ENCODE measurements at regions not wholly inside any gene's neighbourhood (a gene's known extent, or its start where the extent isn't known, plus 50 kb on each side); places are given as distances from the start of the nearest gene placed in this dataset.

- TF ChIP-seq CTCF (IDR thresholded peaks at IDR 0.05; ENCODE audit: partially characterized antibody, unreplicated experiment) = no peak
- no peaks in the 10 kb centered on the region for H3K27me3 Mint-ChIP-seq (ENCODE audit: unreplicated experiment)
- DNase-seq = no peak
- H3K4me1 Mint-ChIP-seq (ENCODE audit: low read depth, unreplicated experiment) = peaks cover 5% of the 10 kb centered on the region
- no peak overlapping the region for H3K4me3 Mint-ChIP-seq (ENCODE audit: unreplicated experiment)
- H3K9me3 Mint-ChIP-seq (ENCODE audit: unreplicated experiment) = peaks cover 3% of the 10 kb centered on the region
- no peaks in the 10 kb centered on the region for H3K36me3 Mint-ChIP-seq (ENCODE audit: unreplicated experiment)
- no peak overlapping the region for H3K27ac Mint-ChIP-seq (ENCODE audit: unreplicated experiment)
These were observed 105.3 kb upstream of the NKX1-1 start for GRCh38 chr4:1511441-1512041.

GRCh38 chr4:1510931-1511330 lies 104.7 kb upstream of the NKX1-1 start:
- peaks cover 5% of the 10 kb centered on the region for H3K4me1 Mint-ChIP-seq (ENCODE audit: low read depth, unreplicated experiment)
- no peaks in the 10 kb centered on the region for H3K36me3 Mint-ChIP-seq (ENCODE audit: unreplicated experiment)
- DNase-seq = no peak
- TF ChIP-seq CTCF (IDR thresholded peaks at IDR 0.05; ENCODE audit: partially characterized antibody, unreplicated experiment) = no peak
- no peak overlapping the region for H3K4me3 Mint-ChIP-seq (ENCODE audit: unreplicated experiment)
- H3K9me3 Mint-ChIP-seq (ENCODE audit: unreplicated experiment) = peaks cover 3% of the 10 kb centered on the region
- no peak overlapping the region for H3K27ac Mint-ChIP-seq (ENCODE audit: unreplicated experiment)
- H3K27me3 Mint-ChIP-seq (ENCODE audit: unreplicated experiment) = no peaks in the 10 kb centered on the region

GRCh38 chr4:1509366-1509765 lies 103.1 kb upstream of the NKX1-1 start:
- Mint-ChIP-seq H3K36me3 (ENCODE audit: unreplicated experiment) (no peaks in the 10 kb centered on the region), H3K4me3 (ENCODE audit: unreplicated experiment) (no peak overlapping the region), H3K27me3 (ENCODE audit: unreplicated experiment) (no peaks in the 10 kb centered on the region), H3K27ac (ENCODE audit: unreplicated experiment) (no peak overlapping the region), H3K4me1 (ENCODE audit: low read depth, unreplicated experiment) (peaks cover 5% of the 10 kb centered on the region), H3K9me3 (ENCODE audit: unreplicated experiment) (peaks cover 3% of the 10 kb centered on the region)
- TF ChIP-seq CTCF (IDR thresholded peaks at IDR 0.05; ENCODE audit: partially characterized antibody, unreplicated experiment) = no peak
- DNase-seq = no peak

GRCh38 chr4:1508161-1509160 lies 102.2 kb upstream of the NKX1-1 start:
- peaks cover 3% of the 10 kb centered on the region for H3K9me3 Mint-ChIP-seq (ENCODE audit: unreplicated experiment)
- H3K36me3 Mint-ChIP-seq (ENCODE audit: unreplicated experiment) = no peaks in the 10 kb centered on the region
- H3K4me3 Mint-ChIP-seq (ENCODE audit: unreplicated experiment) = no peak overlapping the region
- no peak for TF ChIP-seq CTCF (IDR thresholded peaks at IDR 0.05; ENCODE audit: partially characterized antibody, unreplicated experiment)
- no peaks in the 10 kb centered on the region for H3K27me3 Mint-ChIP-seq (ENCODE audit: unreplicated experiment)
- H3K27ac Mint-ChIP-seq (ENCODE audit: unreplicated experiment) = no peak overlapping the region
- DNase-seq = no peak
- peaks cover 5% of the 10 kb centered on the region for H3K4me1 Mint-ChIP-seq (ENCODE audit: low read depth, unreplicated experiment)
